ENCODE measurements at regions not wholly inside any gene's neighbourhood (a gene's known extent, or its start where the extent isn't known, plus 50 kb on each side); places are given as distances from the start of the nearest gene placed in this dataset.

DNA sequence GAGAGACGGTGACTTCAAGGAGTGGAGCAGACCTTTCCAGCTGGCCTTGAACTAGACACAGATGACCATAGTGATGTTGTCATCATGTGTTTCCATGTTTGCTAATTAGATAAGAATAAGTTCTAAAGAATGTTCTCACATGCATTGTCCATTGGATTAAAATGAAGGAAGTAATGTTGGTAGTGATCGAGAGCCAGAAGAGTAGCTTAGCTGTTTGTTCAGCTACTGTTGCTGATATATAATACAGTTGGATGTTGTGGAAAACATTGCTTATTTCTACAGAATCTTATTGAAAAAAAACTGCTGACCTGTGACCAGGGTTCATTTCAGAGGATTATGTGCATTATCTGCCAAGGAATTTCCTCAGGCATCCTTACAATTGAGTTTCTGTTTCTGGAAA lies 249.1 kb upstream of the POGK start (continued):
- TF ChIP-seq MTF2 (CRISPR knock-in tag; IDR thresholded peaks at IDR 0.05; ENCODE audit: borderline replicate concordance) (no peak), CEBPG (CRISPR knock-in tag; IDR thresholded peaks at IDR 0.05) (no peak), KAT8 (CRISPR knock-in tag; IDR thresholded peaks at IDR 0.05) (no peak), PLRG1 (conservative IDR thresholded peaks at IDR 0.05) (no peak), NCOA2 (CRISPR knock-in tag; IDR thresholded peaks at IDR 0.05) (no peak), ZNF562 (CRISPR knock-in tag; IDR thresholded peaks at IDR 0.05; ENCODE audit: borderline replicate concordance) (no peak)
- TF ChIP-seq, protein P1, sequence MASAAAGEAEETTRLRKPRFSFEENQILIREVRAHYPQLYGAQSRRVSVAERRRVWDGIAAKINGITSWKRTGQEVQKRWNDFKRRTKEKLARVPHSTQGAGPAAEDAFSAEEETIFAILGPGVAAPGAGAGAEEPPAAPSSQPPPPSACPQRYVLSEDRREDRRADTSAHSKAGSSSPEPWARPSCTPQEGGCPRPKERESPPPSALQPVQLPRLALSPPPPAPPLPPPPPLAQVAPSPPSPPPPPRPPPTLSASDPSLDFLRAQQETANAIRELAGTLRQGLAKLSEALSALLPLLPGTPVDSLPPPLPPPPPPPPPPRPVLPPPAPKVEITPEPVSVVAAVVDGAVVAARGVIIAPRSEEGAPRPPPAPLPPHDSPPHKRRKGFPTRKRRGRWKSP (CRISPR knock-in tag; IDR thresholded peaks at IDR 0.05), result no peak

DNA sequence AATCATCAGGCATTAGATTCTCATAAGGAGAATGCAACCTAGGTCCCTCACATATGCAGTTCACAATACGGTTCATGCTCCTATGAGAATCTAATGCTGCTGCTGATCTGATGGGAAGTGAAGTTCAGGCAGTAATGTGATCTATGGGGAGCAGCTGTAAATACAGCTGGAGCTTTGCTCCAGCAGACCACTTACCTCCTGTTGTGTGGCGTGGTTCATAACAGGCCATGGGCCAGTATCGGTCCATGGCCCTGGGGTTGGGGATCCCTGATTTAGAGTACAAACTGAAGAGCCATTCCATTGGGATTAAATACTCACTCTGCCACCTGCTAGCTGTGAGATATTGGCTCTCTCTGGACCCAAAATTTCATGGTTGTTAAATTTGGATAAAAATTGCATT lies 244.6 kb upstream of the POGK start:
- WGBS (ENCODE audit: low lambda C conversion rate), result 20% methylated on average over 2 of the region's 3 CpGs

DNA sequence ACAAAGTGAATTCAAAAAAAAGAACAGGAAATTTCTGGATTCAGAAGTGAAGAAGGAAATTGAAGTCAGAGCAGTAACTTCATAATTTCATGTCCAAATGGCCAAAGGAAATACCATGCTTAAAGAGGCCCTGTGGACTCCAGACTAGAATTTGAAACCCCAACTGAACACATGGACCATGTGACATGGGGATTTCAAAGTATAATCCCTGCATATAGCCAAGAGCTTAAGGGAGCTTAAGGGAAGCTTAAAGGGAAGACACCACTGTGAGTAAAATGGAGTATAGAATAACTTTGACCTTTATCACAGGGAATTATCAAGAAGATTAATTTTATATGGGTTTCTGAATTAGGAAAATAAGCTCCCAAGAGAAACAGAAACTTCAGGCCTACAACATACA lies 241.8 kb upstream of the POGK start:
- H3K4me2 ChIP-seq (ENCODE audit: low read depth, low read length), result no peak overlapping the region
- POLR2A ChIA-PET, result no interaction called here
- no TSS peak for BruUV-seq (replicated peaks)
- no peak for TF ChIP-seq ZNF180 (CRISPR knock-in tag; IDR thresholded peaks at IDR 0.05; ENCODE audit: borderline replicate concordance, low read depth)
- TF ChIP-seq ZNF543 (CRISPR knock-in tag; IDR thresholded peaks at IDR 0.05), result no peak
- TF ChIP-seq ZSCAN9 (CRISPR knock-in tag; IDR thresholded peaks at IDR 0.05; ENCODE audit: borderline replicate concordance), result no peak
- TF ChIP-seq ZBTB38 (CRISPR knock-in tag; IDR thresholded peaks at IDR 0.05), result no peak
- TF ChIP-seq NFKBIZ (CRISPR knock-in tag; IDR thresholded peaks at IDR 0.05), result no peak
- no peak for TF ChIP-seq ZNF766 (CRISPR knock-in tag; IDR thresholded peaks at IDR 0.05; ENCODE audit: borderline replicate concordance)
- no peak for TF ChIP-seq ZNF253 (CRISPR knock-in tag; IDR thresholded peaks at IDR 0.05; ENCODE audit: borderline replicate concordance)
- TF ChIP-seq ZNF33B (CRISPR knock-in tag; IDR thresholded peaks at IDR 0.05), result no peak
- no peak for TF ChIP-seq CBFB (CRISPR knock-in tag; IDR thresholded peaks at IDR 0.05)

More for the DNA sequence above, 244.6 kb upstream of the POGK start:
- no peak for TF ChIP-seq ZMYM3 (CRISPR knock-in tag; IDR thresholded peaks at IDR 0.05)
- TF ChIP-seq HOXA7 (CRISPR knock-in tag; IDR thresholded peaks at IDR 0.05), result no peak
- no peak for TF ChIP-seq ZNF317 (CRISPR knock-in tag; IDR thresholded peaks at IDR 0.05)
- TF ChIP-seq JUND (CRISPR knock-in tag; IDR thresholded peaks at IDR 0.05), result no peak
- no peaks in the 10 kb centered on the region for H3K79me2 ChIP-seq (ENCODE audit: insufficient read depth, low read length)
- ChIA-PET POLR2A (no interaction called here), CTCF (ENCODE audit: low intra/inter-chr PET ratio, low total read pairs) (no interaction called here)
- intact Hi-C loops (cut with micrococcal nuclease; ENCODE audit: unreplicated experiment) (no loop called here), in situ Hi-C loops (cut with HindIII; ENCODE audit: extremely low pct_ligation_motif_present, low pct_unique_long_range_greater_than_20kb) (no loop called here)
- no TSS peak for BruUV-seq (replicated peaks)
- H3K27ac ChIP-seq (ENCODE audit: extremely low read length, insufficient read depth, low read length), result no peak overlapping the region
- H3K4me1 ChIP-seq (ENCODE audit: insufficient read depth, low read length), result no peaks in the 10 kb centered on the region
- no peak for FAIRE-seq
- no peaks in the 10 kb centered on the region for H3K27me3 ChIP-seq (ENCODE audit: control insufficient read depth in 1 of 2, insufficient read depth in 2 of 2, low read length in 2 of 2)
- no peak overlapping the region for H2AFZ ChIP-seq (ENCODE audit: low read length)
- H4K20me1 ChIP-seq (ENCODE audit: insufficient read depth, low read length), result no peaks in the 10 kb centered on the region
- ATAC-seq, result no peak
- no peak for DNase-seq (ENCODE audit: low spot score)
- H3K9me3 ChIP-seq (ENCODE audit: low read length), result no peaks in the 10 kb centered on the region
- no peak overlapping the region for H3K9ac ChIP-seq (ENCODE audit: insufficient read depth, low read depth, low read length)
- H3K36me3 ChIP-seq (replicated peaks in 1 of 2; ENCODE audit: control insufficient read depth in 1 of 2, insufficient read depth in 2 of 2, low read length in 2 of 2), result no peaks in the 10 kb centered on the region
- no peak overlapping the region for H3K4me2 ChIP-seq (ENCODE audit: low read depth, low read length)
- no peak overlapping the region for H3K4me3 ChIP-seq (replicated peaks in 1 of 3; ENCODE audit: insufficient read depth in 1 of 3, low read depth in 2 of 3, low read length in 3 of 3)

More for the DNA sequence above, 241.8 kb upstream of the POGK start:
- no peaks in the 10 kb centered on the region for H3K9me3 ChIP-seq (ENCODE audit: low read length)
- H3K4me3 ChIP-seq (replicated peaks in 1 of 3; ENCODE audit: insufficient read depth in 1 of 3, low read depth in 2 of 3, low read length in 3 of 3), result no peak overlapping the region
- H2AFZ ChIP-seq (ENCODE audit: low read length), result no peak overlapping the region
- intact Hi-C loops (cut with micrococcal nuclease; ENCODE audit: unreplicated experiment), result no loop called here
- H3K27me3 ChIP-seq (ENCODE audit: control insufficient read depth in 1 of 2, insufficient read depth in 2 of 2, low read length in 2 of 2), result no peaks in the 10 kb centered on the region
- CTCF ChIA-PET (ENCODE audit: low intra/inter-chr PET ratio, low total read pairs), result no interaction called here
- in situ Hi-C loops (cut with HindIII; ENCODE audit: extremely low pct_ligation_motif_present, low pct_unique_long_range_greater_than_20kb), result no loop called here
- H4K20me1 ChIP-seq (ENCODE audit: insufficient read depth, low read length), result no peaks in the 10 kb centered on the region
- no peaks in the 10 kb centered on the region for H3K79me2 ChIP-seq (ENCODE audit: insufficient read depth, low read length)
- FAIRE-seq (no peak), DNase-seq (ENCODE audit: low spot score) (no peak), ATAC-seq (no peak)
- H3K27ac ChIP-seq (ENCODE audit: extremely low read length, insufficient read depth, low read length), result no peak overlapping the region
- H3K36me3 ChIP-seq (replicated peaks in 1 of 2; ENCODE audit: control insufficient read depth in 1 of 2, insufficient read depth in 2 of 2, low read length in 2 of 2), result no peaks in the 10 kb centered on the region
- no peaks in the 10 kb centered on the region for H3K4me1 ChIP-seq (ENCODE audit: insufficient read depth, low read length)
- H3K9ac ChIP-seq (ENCODE audit: insufficient read depth, low read depth, low read length), result no peak overlapping the region

Data from HepG2 (cell line).